ENCODE measurements at regions not wholly inside any gene's neighbourhood (a gene's known extent, or its start where the extent isn't known, plus 50 kb on each side); places are given as distances from the start of the nearest gene placed in this dataset.

GRCh38 chr15:36080759-36081158 lies 498.7 kb upstream of the CDIN1 start:
- Mint-ChIP-seq H3K4me3 (no peak overlapping the region), H3K36me3 (ENCODE audit: low read depth) (peaks cover 41% of the 10 kb centered on the region), H3K27ac (no peak overlapping the region), H3K9me3 (peaks cover 77% of the 10 kb centered on the region), H3K27me3 (ENCODE audit: low read depth, poor library complexity) (no peaks in the 10 kb centered on the region), H3K4me1 (peaks cover 5% of the 10 kb centered on the region)
- TF ChIP-seq CTCF (IDR thresholded peaks at IDR 0.05), result no peak
- DNase-seq, result no peak

- Mint-ChIP-seq H3K4me3 (no peak overlapping the region), H3K27me3 (ENCODE audit: low read depth, poor library complexity) (no peaks in the 10 kb centered on the region), H3K27ac (no peak overlapping the region), H3K4me1 (no peaks in the 10 kb centered on the region), H3K36me3 (ENCODE audit: low read depth) (no peaks in the 10 kb centered on the region), H3K9me3 (peaks cover 23% of the 10 kb centered on the region)
- no peak for TF ChIP-seq CTCF (IDR thresholded peaks at IDR 0.05)
- DNase-seq, result no peak
These were observed 489.0 kb upstream of the CDIN1 start for GRCh38 chr15:36090286-36090946.

GRCh38 chr15:36106640-36107335 lies 472.6 kb upstream of the CDIN1 start:
- no peaks in the 10 kb centered on the region for H3K4me1 Mint-ChIP-seq
- H3K4me3 Mint-ChIP-seq, result no peak overlapping the region
- no peaks in the 10 kb centered on the region for H3K36me3 Mint-ChIP-seq (ENCODE audit: low read depth)
- no peaks in the 10 kb centered on the region for H3K9me3 Mint-ChIP-seq
- H3K27ac Mint-ChIP-seq, result no peak overlapping the region
- DNase-seq, result no peak
- no peak for TF ChIP-seq CTCF (IDR thresholded peaks at IDR 0.05)
- H3K27me3 Mint-ChIP-seq (ENCODE audit: low read depth, poor library complexity), result no peaks in the 10 kb centered on the region

GRCh38 chr15:36108541-36108940 lies 470.9 kb upstream of the CDIN1 start:
- Mint-ChIP-seq H3K36me3 (ENCODE audit: low read depth) (no peaks in the 10 kb centered on the region), H3K4me3 (no peak overlapping the region), H3K4me1 (no peaks in the 10 kb centered on the region), H3K9me3 (no peaks in the 10 kb centered on the region), H3K27me3 (ENCODE audit: low read depth, poor library complexity) (no peaks in the 10 kb centered on the region), H3K27ac (no peak overlapping the region)
- TF ChIP-seq CTCF (IDR thresholded peaks at IDR 0.05), result no peak
- no peak for DNase-seq

DNA sequence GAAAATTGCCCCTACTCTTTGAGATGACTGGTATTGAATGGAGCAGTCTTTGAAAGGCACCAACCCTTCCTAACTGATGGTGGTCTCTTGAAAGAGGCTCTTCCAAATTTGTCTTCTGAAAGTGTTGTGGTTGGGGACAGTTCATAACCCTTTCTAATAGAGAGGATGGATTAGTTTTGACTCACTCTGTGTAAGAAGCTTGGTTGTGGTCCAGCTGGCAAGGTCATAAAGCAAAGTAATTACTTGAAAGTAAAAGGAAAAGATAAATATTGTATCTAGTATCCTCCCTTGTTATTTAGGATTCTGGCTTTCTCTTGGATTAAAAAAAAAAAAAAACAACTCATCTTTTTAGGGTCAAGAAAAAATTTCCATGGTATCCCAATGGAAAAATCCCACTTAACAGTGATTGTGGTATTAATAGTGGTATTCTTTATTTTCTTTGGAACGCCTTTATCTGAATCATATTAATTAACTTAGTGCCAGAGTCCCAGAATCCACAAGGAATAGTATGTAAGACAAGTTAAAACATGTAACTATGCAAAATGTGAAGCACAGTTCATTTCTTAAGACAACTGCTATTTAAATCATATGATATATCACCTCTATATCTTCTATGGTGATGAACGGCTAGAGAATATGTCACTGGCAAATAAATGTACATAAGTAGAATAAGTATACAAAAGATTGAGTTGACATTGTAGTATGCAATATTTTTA lies 469.3 kb upstream of the CDIN1 start:
- TF ChIP-seq CTCF (IDR thresholded peaks at IDR 0.05), result no peak
- H3K27ac Mint-ChIP-seq, result no peak overlapping the region
- H3K36me3 Mint-ChIP-seq (ENCODE audit: low read depth), result no peaks in the 10 kb centered on the region
- no peaks in the 10 kb centered on the region for H3K9me3 Mint-ChIP-seq
- H3K27me3 Mint-ChIP-seq (ENCODE audit: low read depth, poor library complexity), result peaks cover 4% of the 10 kb centered on the region
- H3K4me3 Mint-ChIP-seq, result no peak overlapping the region
- DNase-seq, result no peak
- no peaks in the 10 kb centered on the region for H3K4me1 Mint-ChIP-seq
